SK-N-SH treated with all-trans-retinoic acid at 6 μM for 48 hours (cell line): ENCODE measurements at regions not wholly inside any gene's neighbourhood (a gene's known extent, or its start where the extent isn't known, plus 50 kb on each side); places are given as distances from the start of the nearest gene placed in this dataset.

ENCODE experiments used
- ATAC-seq: fragments of 200-7000 bp; cut with Tn5 transposase; 3 replicates; pipeline ENCODE4 v1.9.1; 2020; ENCODE audit warnings: mild to moderate bottlenecking, moderate library complexity
- ARNTL ChIP-seq: fragments of 450-650 bp; formaldehyde crosslinking; IDR thresholded peaks from 2 replicates; pipeline ENCODE4 v1.5.0; 2020; ENCODE audit warnings: low read depth, mild to moderate bottlenecking, moderate library complexity, borderline replicate concordance
- BACH2 ChIP-seq: fragments of 250-450 bp; sonication (Bioruptor Pico); IDR thresholded peaks from 2 replicates; pipeline ENCODE4 v1.9.0; 2021; ENCODE audit warnings: mild to moderate bottlenecking, borderline replicate concordance
- CSDC2 ChIP-seq: fragments of 250-450 bp; sonication (Bioruptor Pico); IDR thresholded peaks from 2 replicates; pipeline ENCODE4 v1.5.0; 2020; ENCODE audit warnings: mild to moderate bottlenecking, moderate library complexity
- ESRRG ChIP-seq: fragments of 250-450 bp; sonication (Bioruptor Pico); IDR thresholded peaks from 2 replicates; pipeline ENCODE4 v1.6.1; 2021; ENCODE audit warnings: mild to moderate bottlenecking
- GLIS3 ChIP-seq: fragments of 250-450 bp; sonication (Bioruptor Pico); IDR thresholded peaks from 2 replicates; pipeline ENCODE4 v1.5.0; 2020; ENCODE audit warnings: mild to moderate bottlenecking, moderate library complexity
- ISL1 ChIP-seq: fragments of 250-450 bp; sonication (Bioruptor Pico); IDR thresholded peaks from 2 replicates; pipeline ENCODE4 v2.1.2; 2022; ENCODE audit warnings: mild to moderate bottlenecking, moderate library complexity
- OSR1 ChIP-seq: fragments of 250-450 bp; sonication (Bioruptor Pico); IDR thresholded peaks from 2 replicates; pipeline ENCODE4 v1.8.0; 2022; ENCODE audit warnings: moderate library complexity, mild to moderate bottlenecking, inconsistent platforms
- PATZ1 ChIP-seq: fragments of 250-450 bp; sonication (Bioruptor Pico); IDR thresholded peaks from 2 replicates; pipeline ENCODE4 v1.8.0; 2020; ENCODE audit warnings: mild to moderate bottlenecking, moderate library complexity, borderline replicate concordance
- POU6F1 ChIP-seq: fragments of 250-450 bp; sonication (Bioruptor Pico); IDR thresholded peaks from 2 replicates; pipeline ENCODE4 v1.8.0; 2021; ENCODE audit warnings: low read depth, mild to moderate bottlenecking, moderate library complexity, borderline replicate concordance
- PPARA ChIP-seq: fragments of 250-450 bp; sonication (Bioruptor Pico); IDR thresholded peaks from 2 replicates; pipeline ENCODE4 v1.5.0; 2020; ENCODE audit warnings: mild to moderate bottlenecking, borderline replicate concordance
- RARB ChIP-seq: fragments of 250-450 bp; sonication (Bioruptor Pico); IDR thresholded peaks from 2 replicates; pipeline ENCODE4 v1.8.0; 2021; ENCODE audit warnings: mild to moderate bottlenecking, moderate library complexity
- SNAI2 ChIP-seq: fragments of 250-450 bp; sonication (Bioruptor Pico); IDR thresholded peaks from 2 replicates; pipeline ENCODE4 v1.5.0; 2020; ENCODE audit warnings: mild to moderate bottlenecking, moderate library complexity
- TCF4 ChIP-seq: fragments of 250-450 bp; sonication (Bioruptor Pico); IDR thresholded peaks from 2 replicates; pipeline ENCODE4 v1.8.0; 2021; ENCODE audit warnings: mild to moderate bottlenecking, moderate library complexity, borderline replicate concordance
- TOX ChIP-seq: fragments of 250-450 bp; sonication (Bioruptor Pico); IDR thresholded peaks from 2 replicates; pipeline ENCODE4 v1.8.0; 2021; ENCODE audit warnings: mild to moderate bottlenecking, moderate library complexity, borderline replicate concordance
- TSHZ2 ChIP-seq: fragments of 250-450 bp; sonication (Bioruptor Pico); IDR thresholded peaks from 2 replicates; pipeline ENCODE4 v1.5.0; 2020; ENCODE audit warnings: mild to moderate bottlenecking, moderate library complexity
- ZC3H10 ChIP-seq: fragments of 250-450 bp; sonication (Bioruptor Pico); IDR thresholded peaks from 2 replicates; pipeline ENCODE4 v1.5.1; 2021; ENCODE audit warnings: mild to moderate bottlenecking, moderate library complexity
- ZFP3 ChIP-seq: fragments of 250-450 bp; sonication (Bioruptor Pico); IDR thresholded peaks from 2 replicates; pipeline ENCODE4 v1.5.0; 2020; ENCODE audit warnings: mild to moderate bottlenecking, moderate library complexity
- ZNF565 ChIP-seq: fragments of 450-650 bp; formaldehyde crosslinking; conservative IDR thresholded peaks from 2 replicates; pipeline ENCODE4 v1.5.0; 2020; ENCODE audit warnings: low read depth, mild to moderate bottlenecking, moderate library complexity
- ZNF70 ChIP-seq: fragments of 450-650 bp; formaldehyde crosslinking; IDR thresholded peaks from 2 replicates; pipeline ENCODE4 v1.5.0; 2020; ENCODE audit warnings: mild to moderate bottlenecking, moderate library complexity
- ZNF8 ChIP-seq: fragments of 450-650 bp; formaldehyde crosslinking; IDR thresholded peaks from 2 replicates; pipeline ENCODE4 v1.5.0; 2020; ENCODE audit warnings: mild to moderate bottlenecking, moderate library complexity
- TF ChIP-seq, protein P1 (sequence below): fragments of 250-450 bp; sonication (Bioruptor Pico); IDR thresholded peaks from 2 replicates; pipeline ENCODE4 v1.5.1; 2020; ENCODE audit warnings: low read depth, mild to moderate bottlenecking, moderate library complexity
- TF ChIP-seq, protein P2 (sequence below): fragments of 250-450 bp; sonication (Bioruptor Pico); IDR thresholded peaks from 2 replicates; pipeline ENCODE4 v1.5.1; 2021; ENCODE audit warnings: mild to moderate bottlenecking, moderate library complexity

DNA sequence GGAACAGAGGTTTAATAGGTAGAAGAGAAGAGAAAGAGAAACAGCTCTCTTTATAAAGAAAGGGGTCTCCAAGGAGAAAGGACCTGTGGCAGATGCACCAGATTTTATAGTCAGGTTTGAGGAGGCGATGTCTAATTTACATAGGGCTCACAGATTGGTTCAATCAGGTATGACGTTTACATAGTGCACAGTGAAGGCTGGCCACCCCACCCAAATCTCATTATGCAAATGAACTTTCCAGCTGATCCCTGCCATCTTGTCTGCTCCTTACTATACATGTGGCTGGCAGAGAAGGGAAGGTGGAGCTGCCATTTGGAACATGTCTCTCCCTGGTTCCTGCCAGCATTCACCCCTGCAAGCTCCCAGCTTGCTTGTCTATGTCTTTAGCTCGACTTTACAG, 557.8 kb downstream of the SUCLG1 start:
- TF ChIP-seq TSHZ2 (CRISPR knock-in tag) (no peak), BACH2 (CRISPR knock-in tag) (no peak), ZNF70 (CRISPR knock-in tag) (no peak), RARB (CRISPR knock-in tag) (no peak), PPARA (no peak), ZC3H10 (CRISPR knock-in tag) (no peak)

DNA sequence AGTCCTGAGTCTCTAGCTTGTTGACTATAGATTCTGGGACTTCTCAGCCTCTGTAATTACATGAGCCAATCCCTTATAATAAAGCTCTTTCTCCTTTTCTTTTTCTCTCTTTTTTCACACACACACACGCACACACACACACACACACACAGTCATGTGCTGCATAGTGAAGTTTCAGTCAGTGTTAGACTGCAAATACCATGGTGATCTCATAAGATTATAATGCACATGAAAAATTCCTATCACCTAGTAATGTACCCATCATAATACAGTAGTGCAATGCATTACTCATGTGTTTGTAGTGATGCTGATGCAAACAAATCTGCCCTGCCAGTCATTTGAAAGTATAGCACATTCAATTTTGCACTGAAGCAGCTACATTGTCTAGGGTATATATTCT, 558.2 kb downstream of the SUCLG1 start:
- no peak for TF ChIP-seq TSHZ2 (CRISPR knock-in tag)
- no peak for TF ChIP-seq ZNF70 (CRISPR knock-in tag)
- no peak for TF ChIP-seq ZNF8 (CRISPR knock-in tag)
- no peak for TF ChIP-seq ARNTL
- TF ChIP-seq CSDC2: no peak
- no peak for TF ChIP-seq PPARA
- TF ChIP-seq ZFP3 (CRISPR knock-in tag): no peak
- no peak for TF ChIP-seq OSR1
- TF ChIP-seq ZNF565 (CRISPR knock-in tag): no peak
- TF ChIP-seq RARB (CRISPR knock-in tag): no peak
- TF ChIP-seq GLIS3 (CRISPR knock-in tag): no peak
- TF ChIP-seq, protein P1, sequence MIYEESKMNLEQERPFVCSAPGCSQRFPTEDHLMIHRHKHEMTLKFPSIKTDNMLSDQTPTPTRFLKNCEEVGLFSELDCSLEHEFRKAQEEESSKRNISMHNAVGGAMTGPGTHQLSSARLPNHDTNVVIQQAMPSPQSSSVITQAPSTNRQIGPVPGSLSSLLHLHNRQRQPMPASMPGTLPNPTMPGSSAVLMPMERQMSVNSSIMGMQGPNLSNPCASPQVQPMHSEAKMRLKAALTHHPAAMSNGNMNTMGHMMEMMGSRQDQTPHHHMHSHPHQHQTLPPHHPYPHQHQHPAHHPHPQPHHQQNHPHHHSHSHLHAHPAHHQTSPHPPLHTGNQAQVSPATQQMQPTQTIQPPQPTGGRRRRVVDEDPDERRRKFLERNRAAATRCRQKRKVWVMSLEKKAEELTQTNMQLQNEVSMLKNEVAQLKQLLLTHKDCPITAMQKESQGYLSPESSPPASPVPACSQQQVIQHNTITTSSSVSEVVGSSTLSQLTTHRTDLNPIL (CRISPR knock-in tag): no peak
- TF ChIP-seq POU6F1 (CRISPR knock-in tag): no peak
- no peak for TF ChIP-seq TCF4 (CRISPR knock-in tag)
- TF ChIP-seq ISL1 (CRISPR knock-in tag): no peak
- TF ChIP-seq ESRRG (CRISPR knock-in tag): no peak
- TF ChIP-seq BACH2 (CRISPR knock-in tag): no peak
- TF ChIP-seq, protein P2, sequence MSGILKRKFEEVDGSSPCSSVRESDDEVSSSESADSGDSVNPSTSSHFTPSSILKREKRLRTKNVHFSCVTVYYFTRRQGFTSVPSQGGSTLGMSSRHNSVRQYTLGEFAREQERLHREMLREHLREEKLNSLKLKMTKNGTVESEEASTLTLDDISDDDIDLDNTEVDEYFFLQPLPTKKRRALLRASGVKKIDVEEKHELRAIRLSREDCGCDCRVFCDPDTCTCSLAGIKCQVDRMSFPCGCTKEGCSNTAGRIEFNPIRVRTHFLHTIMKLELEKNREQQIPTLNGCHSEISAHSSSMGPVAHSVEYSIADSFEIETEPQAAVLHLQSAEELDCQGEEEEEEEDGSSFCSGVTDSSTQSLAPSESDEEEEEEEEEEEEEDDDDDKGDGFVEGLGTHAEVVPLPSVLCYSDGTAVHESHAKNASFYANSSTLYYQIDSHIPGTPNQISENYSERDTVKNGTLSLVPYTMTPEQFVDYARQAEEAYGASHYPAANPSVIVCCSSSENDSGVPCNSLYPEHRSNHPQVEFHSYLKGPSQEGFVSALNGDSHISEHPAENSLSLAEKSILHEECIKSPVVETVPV (CRISPR knock-in tag): no peak
- no peak for TF ChIP-seq SNAI2
- no peak for ATAC-seq

More for the DNA sequence above, 557.8 kb downstream of the SUCLG1 start:
- ATAC-seq: no peak

DNA sequence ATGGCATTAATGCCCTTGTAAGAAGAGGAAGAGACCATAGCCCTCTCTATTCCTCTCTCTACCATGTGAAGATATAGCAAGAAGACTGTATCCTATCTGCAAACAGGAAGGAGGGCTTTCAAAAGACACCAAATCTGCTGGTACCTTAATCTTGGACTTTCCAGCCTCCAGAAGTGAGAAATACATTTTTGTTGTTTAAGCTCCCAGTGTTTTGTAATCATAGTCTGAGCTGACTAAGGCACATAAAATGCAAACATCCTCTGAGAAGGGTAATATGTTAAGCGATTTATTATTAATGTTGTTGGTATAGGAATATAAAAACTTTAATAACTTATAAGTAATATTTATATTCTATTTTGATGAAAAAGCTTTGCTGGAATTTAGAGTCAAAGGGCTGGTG, 559.8 kb downstream of the SUCLG1 start:
- no peak for ATAC-seq
- no peak for TF ChIP-seq ESRRG (CRISPR knock-in tag)
- TF ChIP-seq POU6F1 (CRISPR knock-in tag): no peak
- TF ChIP-seq TOX (CRISPR knock-in tag): no peak
- no peak for TF ChIP-seq TSHZ2 (CRISPR knock-in tag)
- no peak for TF ChIP-seq PPARA
- TF ChIP-seq PATZ1 (CRISPR knock-in tag): no peak
- no peak for TF ChIP-seq GLIS3 (CRISPR knock-in tag)
- no peak for TF ChIP-seq ZNF8 (CRISPR knock-in tag)
